A549 (cell line): ENCODE measurements at regions not wholly inside any gene's neighbourhood (a gene's known extent, or its start where the extent isn't known, plus 50 kb on each side); places are given as distances from the start of the nearest gene placed in this dataset.

Experiments used
- ATAC-seq, 2 experiments: fragments of 200-7000 bp in 1 of 2; fragments of >200 bp in 1 of 2; cut with Nextera tagmentation in 1 of 2; cut with Tn5 transposase in 1 of 2; 3 replicates each; pipeline versions ENCODE4 v1.8.0 to v1.9.1; 2018 to 2020; ENCODE audit warnings: mild to moderate bottlenecking in 1 of 2, moderate library complexity in 1 of 2
- CTCF ChIA-PET: fragments of 300-600 bp; sonication (Branson Sonifier 250); formaldehyde crosslinking; extraction: SDS; loops from one replicate; lab custom pipeline; 2021; ENCODE audit warnings: antibody characterized with exemption, inconsistent platforms; lab: Yijun Ruan, JAX
- POLR2A ChIA-PET: fragments of 350-600 bp; formaldehyde crosslinking; extraction: SDS; loops from one replicate; lab custom pipeline; 2021; ENCODE audit warnings: antibody characterized with exemption, inconsistent platforms; lab: Yijun Ruan, JAX
- DNase-seq, 2 experiments: peaks; one replicate each; pipeline versions ENCODE4 v3.0.0 to v3.0.0-alpha.2; 2011 to 2016; ENCODE audit warnings: low read depth in 1 of 2, low spot score in 1 of 2
- FAIRE-seq: peaks from 2 replicates; lab custom pipeline; 2011; peaks lifted over from hg19 to GRCh38; lab: Jason Lieb, UNC
- H3K27ac ChIP-seq, 2 experiments: fragments of >200 bp; sonication (Bioruptor Twin); formaldehyde crosslinking; 3 replicates each; pipeline ENCODE4 v1.5.1; 2016 to 2017
- H3K4me1 ChIP-seq: fragments of >200 bp; sonication (Bioruptor Twin); formaldehyde crosslinking; 3 replicates; pipeline ENCODE4 v1.6.1; 2016
- H3K4me2 ChIP-seq: fragments of >200 bp; sonication (Bioruptor Twin); formaldehyde crosslinking; 3 replicates; pipeline ENCODE4 v1.6.1; 2016
- H3K4me3 ChIP-seq: fragments of >200 bp; sonication (Bioruptor Twin); formaldehyde crosslinking; 3 replicates; pipeline ENCODE4 v1.5.1; 2016
- H3K9me3 ChIP-seq: fragments of >200 bp; sonication (Bioruptor Twin); formaldehyde crosslinking; 3 replicates; pipeline ENCODE4 v1.6.1; 2016
- BCL3 ChIP-seq: fragments of >200 bp; sonication (Bioruptor Twin); formaldehyde crosslinking; IDR thresholded peaks from 3 replicates; pipeline ENCODE4 v1.6.1; 2016
- CBX2 ChIP-seq: fragments of 200-600 bp; sonication (generic); IDR thresholded peaks from 2 replicates; pipeline ENCODE4 v1.6.1; 2016; ENCODE audit warnings: low read depth, mild to moderate bottlenecking, borderline replicate concordance
- CEBPB ChIP-seq, 2 experiments: fragments of >200 bp in 1 of 2; sonication (Bioruptor Twin) in 1 of 2; formaldehyde crosslinking in 1 of 2; IDR thresholded peaks; 2 replicates each; pipeline ENCODE4 v1.6.1; 2012 to 2016
- CHD2 ChIP-seq: fragments of 150-350 bp; IDR thresholded peaks from 2 replicates; pipeline ENCODE4 v1.6.1; 2014; ENCODE audit warnings: low read length; ENCODE audit not compliant: partially characterized antibody
- CHD4 ChIP-seq: fragments of 200-600 bp; sonication (generic); IDR thresholded peaks from 2 replicates; pipeline ENCODE4 v1.6.1; 2016; ENCODE audit warnings: antibody characterized with exemption, mild to moderate bottlenecking, borderline replicate concordance
- EHMT2 ChIP-seq: fragments of 200-600 bp; sonication (generic); IDR thresholded peaks from 2 replicates; pipeline ENCODE4 v1.6.1; 2016; ENCODE audit warnings: antibody characterized with exemption, low read depth, mild to moderate bottlenecking, moderate library complexity
- EP300 ChIP-seq, 2 experiments: fragments of >200 bp; sonication (Bioruptor Twin); formaldehyde crosslinking; IDR thresholded peaks; 2 replicates in 1 of 2; 3 replicates in 1 of 2; pipeline ENCODE4 v1.6.1; 2016 to 2017
- FOSL2 ChIP-seq, 2 experiments: fragments of 450-650 bp in 1 of 2; fragments of >200 bp in 1 of 2; sonication (Bioruptor Twin) in 1 of 2; formaldehyde crosslinking; IDR thresholded peaks; 2 replicates each; pipeline versions ENCODE4 v1.5.0 to v1.6.1; 2016 to 2020; ENCODE audit warnings: mild to moderate bottlenecking in 1 of 2, moderate library complexity in 1 of 2
- FOXS1 ChIP-seq: fragments of 250-450 bp; sonication (Bioruptor Pico); IDR thresholded peaks from 2 replicates; pipeline ENCODE4 v1.5.0; 2020; ENCODE audit warnings: mild to moderate bottlenecking, moderate library complexity
- HOXB5 ChIP-seq: fragments of 250-450 bp; sonication (Bioruptor Pico); IDR thresholded peaks from 2 replicates; pipeline ENCODE4 v1.5.0; 2020; ENCODE audit warnings: mild to moderate bottlenecking, moderate library complexity
- MAX ChIP-seq: IDR thresholded peaks from 2 replicates; pipeline ENCODE4 v1.6.1; 2012
- MYC ChIP-seq: IDR thresholded peaks from 2 replicates; pipeline ENCODE4 v1.6.1; 2012; ENCODE audit warnings: mild to moderate bottlenecking, inconsistent platforms, low read length, improper control_type of control experiment, borderline replicate concordance
- PBX3 ChIP-seq: IDR thresholded peaks from 2 replicates; pipeline ENCODE4 v1.6.1; 2012
- POLR2A ChIP-seq: IDR thresholded peaks from 2 replicates; pipeline ENCODE4 v1.6.1; 2012; ENCODE audit warnings: mild to moderate bottlenecking, low read length
- POLR2AphosphoS2 ChIP-seq: conservative IDR thresholded peaks from 2 replicates; pipeline ENCODE4 v1.6.1; 2012; ENCODE audit warnings: low read length, improper control_type of control experiment, inconsistent platforms
- RARB ChIP-seq: fragments of 250-450 bp; sonication (Bioruptor Pico); IDR thresholded peaks from 2 replicates; pipeline ENCODE4 v1.8.0; 2021; ENCODE audit warnings: mild to moderate bottlenecking, moderate library complexity
- RCOR1 ChIP-seq: fragments of 150-350 bp; IDR thresholded peaks from 2 replicates; pipeline ENCODE4 v1.6.1; 2014; ENCODE audit warnings: antibody characterized with exemption, low read length, low read depth
- REST ChIP-seq: fragments of 200-600 bp; sonication (generic); IDR thresholded peaks from 2 replicates; pipeline ENCODE4 v1.6.1; 2016; ENCODE audit warnings: antibody characterized with exemption, mild to moderate bottlenecking, moderate library complexity
- RFX5 ChIP-seq: fragments of 450-650 bp; IDR thresholded peaks from 2 replicates; pipeline ENCODE4 v1.7.1; 2014; ENCODE audit warnings: antibody characterized with exemption, mild to moderate bottlenecking, moderate library complexity
- RNF2 ChIP-seq: fragments of 200-600 bp; sonication (generic); IDR thresholded peaks from 2 replicates; pipeline ENCODE4 v1.6.1; 2016; ENCODE audit warnings: low read depth, mild to moderate bottlenecking, antibody characterized with exemption, moderate library complexity, borderline replicate concordance
- SMC3 ChIP-seq: fragments of >200 bp; sonication (Bioruptor Twin); formaldehyde crosslinking; IDR thresholded peaks from 3 replicates; pipeline ENCODE4 v1.6.1; 2018; ENCODE audit warnings: inconsistent platforms
- SREBF2 ChIP-seq: fragments of 450-650 bp; IDR thresholded peaks from 2 replicates; pipeline ENCODE4 v1.6.1; 2014; ENCODE audit warnings: mild to moderate bottlenecking, moderate library complexity
- TFCP2L1 ChIP-seq: fragments of 250-450 bp; sonication (Bioruptor Pico); IDR thresholded peaks from 2 replicates; pipeline ENCODE4 v1.5.0; 2021; ENCODE audit warnings: mild to moderate bottlenecking
- ZSCAN20 ChIP-seq: fragments of 250-450 bp; sonication (Bioruptor Pico); IDR thresholded peaks from 2 replicates; pipeline ENCODE4 v1.8.0; 2022; ENCODE audit warnings: mild to moderate bottlenecking, moderate library complexity
- WGBS: methylation state at CpG from one replicate; pipeline ENCODE4 v1.1.6; 2017; ENCODE audit errors: missing lambda C conversion rate; 5-methylcytosine and 5-hydroxymethylcytosine counted together

GRCh38 chr12:90167518-90168208 is 459.0 kb upstream of the ATP2B1 start:
- CTCF ChIA-PET = interaction anchor here (1.3 kb wide), 1 partner anchor 16 kb away, joined by 3 read pairs; no protein-coding TSS in a partner anchor
- POLR2A ChIA-PET = no interaction called here
- Histone ChIP-seq H3K27ac (no peak overlapping the region), H3K4me1 (no peaks in the 10 kb centered on the region), H3K4me3 (no peak overlapping the region), H3K4me2 (no peak overlapping the region), H3K9me3 (no peaks in the 10 kb centered on the region)
- no peak for DNase-seq
- no peak for TF ChIP-seq REST
- TF ChIP-seq FOSL2 (IDR thresholded peaks at IDR 0.05) = no peak
- TF ChIP-seq FOSL2 (CRISPR knock-in tag; IDR thresholded peaks at IDR 0.05) = no peak
- no peak for TF ChIP-seq HOXB5
- no peak for TF ChIP-seq SMC3
- 80% methylated on average over 8 of the region's 8 CpGs for WGBS
- no peak for FAIRE-seq
- no peak for ATAC-seq

GRCh38 chr12:90166671-90167070 is 458.0 kb upstream of the ATP2B1 start:
- no peak for ATAC-seq
- no peaks in the 10 kb centered on the region for H3K4me1 ChIP-seq
- H3K4me3 ChIP-seq = no peak overlapping the region
- no peak for DNase-seq
- H3K4me2 ChIP-seq = no peak overlapping the region
- H3K27ac ChIP-seq = no peak overlapping the region
- 72% methylated on average over 2 of the region's 2 CpGs for WGBS
- H3K9me3 ChIP-seq = no peaks in the 10 kb centered on the region
- POLR2A ChIA-PET = no interaction called here
- no peak for FAIRE-seq
- TF ChIP-seq RFX5 (no peak), PBX3 (no peak), REST (no peak)
- CTCF ChIA-PET = interaction anchor here (1.3 kb wide), 1 partner anchor 15 kb away, joined by 3 read pairs; no protein-coding TSS in a partner anchor

- DNase-seq (no peak), FAIRE-seq (no peak), ATAC-seq (no peak)
- no peak overlapping the region for H3K4me2 ChIP-seq
- ChIA-PET POLR2A (no interaction called here), CTCF (interaction anchor here (1.3 kb wide), 1 partner anchor 14 kb away, joined by 3 read pairs; no protein-coding TSS in a partner anchor)
- no peaks in the 10 kb centered on the region for H3K9me3 ChIP-seq
- H3K4me1 ChIP-seq = no peaks in the 10 kb centered on the region
- 70% methylated on average over 1 of the region's 1 CpG for WGBS
- H3K4me3 ChIP-seq = no peak overlapping the region
- H3K27ac ChIP-seq = no peak overlapping the region
- TF ChIP-seq HOXB5 = no peak
- no peak for TF ChIP-seq CEBPB (IDR thresholded peaks at IDR 0.05)
- no peak for TF ChIP-seq POLR2A
- no peak for TF ChIP-seq EP300 (IDR thresholded peaks at IDR 0.05)
- no peak for TF ChIP-seq FOXS1 (CRISPR knock-in tag)
- no peak for TF ChIP-seq CBX2
- TF ChIP-seq MAX = no peak
- no peak for TF ChIP-seq MYC
- no peak for TF ChIP-seq CHD2
- TF ChIP-seq EHMT2 = no peak
- no peak for TF ChIP-seq TFCP2L1 (CRISPR knock-in tag)
- no peak for TF ChIP-seq RNF2
- no peak for TF ChIP-seq RARB (CRISPR knock-in tag)
- TF ChIP-seq RCOR1 = no peak
- no peak for TF ChIP-seq POLR2AphosphoS2
- TF ChIP-seq SREBF2 = no peak
- no peak for TF ChIP-seq ZSCAN20 (CRISPR knock-in tag)
- TF ChIP-seq BCL3 = no peak
- no peak for TF ChIP-seq CHD4
Measured at GRCh38 chr12:90166012-90166411, 457.4 kb upstream of the ATP2B1 start.
